HL-60 (cell line): ENCODE measurements at regions not wholly inside any gene's neighbourhood (a gene's known extent, or its start where the extent isn't known, plus 50 kb on each side); places are given as distances from the start of the nearest gene placed in this dataset.

ENCODE experiments used
- DNase-seq, 2 experiments: peaks; one replicate each; pipeline ENCODE4 v3.0.0-alpha.2; 2010 to 2020; ENCODE audit warnings: low read depth in 1 of 2, low spot score in 1 of 2
- H3K27ac ChIP-seq: fragments of 250-450 bp; sonication (Bioruptor Pico); replicated peaks from 2 replicates; pipeline ENCODE4 v1.5.1; 2020; ENCODE audit warnings: mild to moderate bottlenecking, moderate library complexity
- H3K27me3 ChIP-seq: fragments of 250-450 bp; sonication (Bioruptor Pico); 2 replicates; pipeline ENCODE4 v1.5.1; 2021; ENCODE audit warnings: mild to moderate bottlenecking, moderate library complexity; ENCODE audit not compliant: insufficient read depth, poor library complexity, severe bottlenecking
- H3K4me3 ChIP-seq: replicated peaks from 2 replicates; pipeline ENCODE4 v1.5.1; 2011; ENCODE audit warnings: mild to moderate bottlenecking, control low read depth, low read length; ENCODE audit not compliant: insufficient read depth
- GABPA ChIP-seq: IDR thresholded peaks from 2 replicates; pipeline ENCODE4 v1.6.1; 2012; ENCODE audit warnings: low read depth
- POLR2AphosphoS5 ChIP-seq: IDR thresholded peaks from 2 replicates; pipeline ENCODE4 v1.6.1; 2012; ENCODE audit warnings: low read depth
- REST ChIP-seq: IDR thresholded peaks from 2 replicates; pipeline ENCODE4 v1.6.1; 2012; ENCODE audit warnings: low read depth; ENCODE audit not compliant: insufficient replicate concordance
- SPI1 ChIP-seq: IDR thresholded peaks from 2 replicates; pipeline ENCODE4 v1.6.1; 2012; ENCODE audit warnings: low read depth, mild to moderate bottlenecking, borderline replicate concordance
- TF ChIP-seq, protein P1 (sequence below): IDR thresholded peaks from one replicate; pipeline ENCODE4 v1.5.1; 2011; ENCODE audit warnings: low read length, control low read depth, inconsistent platforms; ENCODE audit not compliant: insufficient read depth

DNA sequence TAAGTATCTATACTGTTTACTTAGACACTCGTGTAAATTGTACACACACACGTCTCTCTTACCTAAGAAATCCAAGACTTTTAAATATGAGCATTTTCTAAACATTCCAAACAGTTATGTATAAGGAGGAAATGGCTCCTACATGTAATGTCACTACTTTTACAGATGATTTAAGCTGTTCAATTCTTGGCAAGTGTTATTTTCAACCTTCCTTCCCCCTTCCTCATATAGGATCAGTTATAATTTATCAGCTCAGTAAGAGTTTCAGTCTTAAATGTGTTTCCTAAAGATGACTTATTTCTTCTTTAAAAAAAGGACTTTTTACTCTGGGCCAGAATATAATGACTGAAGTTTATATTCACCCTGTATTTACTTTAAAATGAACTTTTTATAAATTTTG is 601.1 kb downstream of the ANKRD50 start:
- TF ChIP-seq GABPA, result no peak
- TF ChIP-seq SPI1, result no peak
- TF ChIP-seq, protein P1, sequence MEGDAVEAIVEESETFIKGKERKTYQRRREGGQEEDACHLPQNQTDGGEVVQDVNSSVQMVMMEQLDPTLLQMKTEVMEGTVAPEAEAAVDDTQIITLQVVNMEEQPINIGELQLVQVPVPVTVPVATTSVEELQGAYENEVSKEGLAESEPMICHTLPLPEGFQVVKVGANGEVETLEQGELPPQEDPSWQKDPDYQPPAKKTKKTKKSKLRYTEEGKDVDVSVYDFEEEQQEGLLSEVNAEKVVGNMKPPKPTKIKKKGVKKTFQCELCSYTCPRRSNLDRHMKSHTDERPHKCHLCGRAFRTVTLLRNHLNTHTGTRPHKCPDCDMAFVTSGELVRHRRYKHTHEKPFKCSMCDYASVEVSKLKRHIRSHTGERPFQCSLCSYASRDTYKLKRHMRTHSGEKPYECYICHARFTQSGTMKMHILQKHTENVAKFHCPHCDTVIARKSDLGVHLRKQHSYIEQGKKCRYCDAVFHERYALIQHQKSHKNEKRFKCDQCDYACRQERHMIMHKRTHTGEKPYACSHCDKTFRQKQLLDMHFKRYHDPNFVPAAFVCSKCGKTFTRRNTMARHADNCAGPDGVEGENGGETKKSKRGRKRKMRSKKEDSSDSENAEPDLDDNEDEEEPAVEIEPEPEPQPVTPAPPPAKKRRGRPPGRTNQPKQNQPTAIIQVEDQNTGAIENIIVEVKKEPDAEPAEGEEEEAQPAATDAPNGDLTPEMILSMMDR, result no peak
- TF ChIP-seq REST, result no peak
- TF ChIP-seq POLR2AphosphoS5, result no peak
- Histone ChIP-seq H3K4me3 (no peak overlapping the region), H3K27me3 (no peaks in the 10 kb centered on the region), H3K27ac (no peak overlapping the region)
- no peak for DNase-seq

- no peak overlapping the region for H3K4me3 ChIP-seq
- no peak overlapping the region for H3K27ac ChIP-seq
- DNase-seq, result no peak
- no peaks in the 10 kb centered on the region for H3K27me3 ChIP-seq
- TF ChIP-seq, protein P1, result no peak
- TF ChIP-seq POLR2AphosphoS5, result no peak
- no peak for TF ChIP-seq GABPA
- TF ChIP-seq REST, result no peak
- no peak for TF ChIP-seq SPI1
Observed at GRCh38 chr4:124111922-124112321, 600.6 kb downstream of the ANKRD50 start.

GRCh38 chr4:124118061-124118460 is 594.5 kb downstream of the ANKRD50 start:
- H3K27ac ChIP-seq, result no peak overlapping the region
- DNase-seq, result no peak

More at GRCh38 chr4:124118061-124118460, 594.5 kb downstream of the ANKRD50 start:
- H3K4me3 ChIP-seq, result no peak overlapping the region
- no peaks in the 10 kb centered on the region for H3K27me3 ChIP-seq
- TF ChIP-seq REST (no peak), GABPA (no peak), SPI1 (no peak), POLR2AphosphoS5 (no peak)
- TF ChIP-seq, protein P1, result no peak
